ENCODE measurements at regions not wholly inside any gene's neighbourhood (a gene's known extent, or its start where the extent isn't known, plus 50 kb on each side); places are given as distances from the start of the nearest gene placed in this dataset.
"Not testable (repeated sequence)": the region's sequence is repeated elsewhere in the genome, so short reads cannot be mapped to it uniquely, and the experiment has no call there.

DNA sequence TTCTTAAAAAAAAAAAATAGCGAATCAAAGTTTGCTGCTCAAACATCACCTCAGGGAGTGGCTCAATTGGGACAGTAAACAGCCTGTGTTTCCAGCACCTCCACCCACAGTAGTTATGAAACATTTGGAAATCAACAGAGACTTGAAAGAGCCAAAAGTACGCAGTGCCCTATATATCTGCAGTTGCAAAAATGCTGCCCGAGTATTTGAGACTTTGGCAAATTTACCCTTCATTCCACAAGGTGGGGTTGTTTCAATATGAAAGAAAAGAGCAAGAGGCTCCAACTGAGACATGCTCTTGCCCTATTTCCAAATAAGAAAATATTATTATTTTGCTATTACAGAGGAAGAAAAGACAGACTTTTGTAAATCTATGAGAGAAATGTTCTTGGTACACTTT, 851.1 kb upstream of the RAG2 start:
- H3K9me3 Mint-ChIP-seq, result peaks cover 2% of the 10 kb centered on the region
- no peak overlapping the region for H3K27ac Mint-ChIP-seq
- H3K4me3 Mint-ChIP-seq, result no peak overlapping the region
- H3K4me1 Mint-ChIP-seq, result no peaks in the 10 kb centered on the region
- ATAC-seq, result no peak
- H3K36me3 Mint-ChIP-seq, result no peaks in the 10 kb centered on the region
- H3K27me3 Mint-ChIP-seq, result no peaks in the 10 kb centered on the region

DNA sequence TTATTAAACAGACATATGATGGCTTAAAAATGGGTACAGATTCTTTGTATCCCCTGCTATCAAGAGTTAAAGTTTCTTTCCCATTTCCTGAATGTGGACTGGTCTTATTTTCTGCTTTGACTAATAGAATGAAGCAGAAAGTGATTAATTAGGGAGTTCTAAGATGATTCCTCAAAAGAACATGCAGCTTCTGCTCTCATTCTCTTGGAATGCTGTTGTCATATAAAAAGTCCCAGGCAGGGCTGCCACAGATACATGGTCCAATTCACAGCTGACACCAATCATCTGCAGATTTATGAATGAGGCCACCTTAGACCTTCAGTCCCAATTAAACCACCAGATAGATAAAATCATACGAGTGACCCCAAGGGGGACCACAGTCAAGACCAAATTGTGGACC, 844.5 kb upstream of the RAG2 start:
- Mint-ChIP-seq H3K27ac (no peak overlapping the region), H3K9me3 (no peaks in the 10 kb centered on the region), H3K27me3 (no peaks in the 10 kb centered on the region), H3K4me1 (no peaks in the 10 kb centered on the region), H3K36me3 (no peaks in the 10 kb centered on the region), H3K4me3 (no peak overlapping the region)
- no peak for ATAC-seq

DNA sequence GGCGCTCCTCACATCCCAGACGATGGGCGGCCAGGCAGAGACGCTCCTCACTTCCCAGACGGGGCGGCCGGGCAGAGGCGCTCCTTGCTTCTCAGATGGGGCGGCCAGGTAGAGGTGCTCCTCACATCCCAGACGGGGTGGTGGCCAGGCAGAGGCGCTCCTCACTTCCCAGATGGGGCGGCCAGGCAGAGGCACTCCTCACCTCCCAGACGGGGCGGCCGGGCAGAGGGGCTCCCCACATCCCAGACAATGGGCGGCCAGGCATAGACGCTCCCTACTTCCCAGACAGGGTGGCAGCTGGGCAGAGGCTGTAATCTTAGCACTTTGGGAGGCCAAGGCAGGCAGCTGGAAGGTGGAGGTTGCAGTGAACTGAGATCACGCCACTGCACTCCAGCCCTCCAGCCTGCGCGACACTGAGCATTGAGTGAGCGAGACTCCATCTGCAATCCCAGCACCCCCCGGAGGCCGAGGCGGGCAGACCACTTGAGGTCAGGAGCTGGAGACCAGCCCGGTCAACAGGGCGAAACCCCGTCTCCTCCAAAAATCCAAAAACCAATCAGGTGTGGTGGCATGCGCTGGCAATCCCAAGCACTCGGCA, 833.7 kb upstream of the RAG2 start:
- ATAC-seq, H3K9me3 Mint-ChIP-seq, H3K4me3 Mint-ChIP-seq, H3K4me1 Mint-ChIP-seq, H3K36me3 Mint-ChIP-seq, H3K27me3 Mint-ChIP-seq, H3K27ac Mint-ChIP-seq: not testable (repeated sequence)

DNA sequence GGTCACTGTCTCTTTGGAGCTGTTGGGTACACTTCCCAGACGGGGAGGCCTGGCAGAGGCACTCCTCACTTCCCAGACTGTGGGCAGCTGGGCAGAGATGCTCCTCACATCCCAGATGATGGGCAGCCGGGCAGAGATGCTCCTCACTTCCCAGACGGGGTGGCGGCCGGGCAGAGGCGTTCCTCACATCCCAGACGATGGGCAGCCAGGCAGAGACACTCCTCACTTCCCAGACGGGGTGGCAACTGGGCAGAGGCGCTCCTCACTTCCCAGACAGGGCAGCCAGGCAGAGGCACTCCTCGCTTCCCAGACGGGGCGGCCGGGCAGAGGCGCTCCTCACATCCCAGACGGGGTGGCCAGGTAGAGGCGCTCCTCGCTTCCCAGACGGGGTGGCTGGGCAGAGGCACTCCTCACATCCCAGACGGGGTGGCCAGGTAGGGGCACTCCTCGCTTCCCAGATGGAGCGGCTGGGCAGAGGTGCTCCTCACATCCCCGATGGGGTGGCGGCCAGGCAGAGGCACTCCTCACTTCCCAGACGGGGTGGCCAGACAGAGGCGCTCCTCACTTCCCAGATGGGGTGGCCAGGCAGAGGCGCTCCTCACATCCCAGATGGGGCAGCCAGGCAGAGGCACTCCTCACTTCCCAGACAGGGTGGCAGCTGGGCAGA, 833.1 kb upstream of the RAG2 start:
- H3K27ac Mint-ChIP-seq, H3K27me3 Mint-ChIP-seq, H3K9me3 Mint-ChIP-seq, H3K4me1 Mint-ChIP-seq, H3K36me3 Mint-ChIP-seq, H3K4me3 Mint-ChIP-seq, ATAC-seq: not testable (repeated sequence)

DNA sequence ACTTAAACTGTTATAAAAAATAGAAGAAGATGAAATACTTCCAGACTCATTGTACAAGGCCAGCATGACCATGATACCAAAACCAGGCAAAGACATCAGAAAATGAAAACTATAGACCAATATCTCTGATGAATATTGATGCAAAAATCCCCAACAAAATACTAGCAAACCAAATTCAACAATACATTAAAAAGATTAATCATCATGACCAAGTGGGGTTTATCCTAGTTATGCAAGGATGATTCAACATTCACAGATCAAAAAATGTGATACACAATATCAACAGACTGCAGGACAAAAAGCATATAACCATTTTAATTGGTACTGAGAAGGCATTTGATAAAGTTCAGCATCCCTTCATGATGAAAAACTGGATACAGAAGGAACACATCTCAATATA, 824.5 kb upstream of the RAG2 start:
- H3K27me3 Mint-ChIP-seq, result no peaks in the 10 kb centered on the region
- peaks cover 8% of the 10 kb centered on the region for H3K9me3 Mint-ChIP-seq
- no peak for ATAC-seq
- H3K36me3 Mint-ChIP-seq, result no peaks in the 10 kb centered on the region
- H3K4me1 Mint-ChIP-seq, result no peaks in the 10 kb centered on the region
- no peak overlapping the region for H3K4me3 Mint-ChIP-seq
- H3K27ac Mint-ChIP-seq, result no peak overlapping the region

DNA sequence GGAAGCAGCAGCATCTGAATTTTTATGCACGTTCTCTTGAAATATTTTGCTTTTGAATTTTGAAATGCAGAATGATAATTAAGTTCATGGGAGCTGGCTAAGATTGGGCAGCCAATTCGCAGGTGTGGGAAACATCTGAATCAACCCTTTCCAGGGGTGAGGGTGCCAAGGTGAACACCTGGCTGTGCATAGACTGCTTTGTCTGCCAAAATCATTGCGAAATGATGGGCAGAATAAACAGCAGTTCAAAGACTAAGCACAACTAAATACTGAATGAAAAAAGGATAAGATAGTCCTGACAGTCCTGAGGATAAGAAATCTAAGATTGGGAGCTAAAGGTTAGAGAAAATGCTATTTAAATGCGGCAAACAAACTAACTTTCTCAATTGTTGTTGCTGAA, 813.3 kb upstream of the RAG2 start:
- no peak overlapping the region for H3K27ac Mint-ChIP-seq
- peaks cover 9% of the 10 kb centered on the region for H3K9me3 Mint-ChIP-seq
- no peaks in the 10 kb centered on the region for H3K36me3 Mint-ChIP-seq
- H3K4me1 Mint-ChIP-seq, result no peaks in the 10 kb centered on the region
- no peak for ATAC-seq
- H3K27me3 Mint-ChIP-seq, result no peaks in the 10 kb centered on the region
- no peak overlapping the region for H3K4me3 Mint-ChIP-seq

DNA sequence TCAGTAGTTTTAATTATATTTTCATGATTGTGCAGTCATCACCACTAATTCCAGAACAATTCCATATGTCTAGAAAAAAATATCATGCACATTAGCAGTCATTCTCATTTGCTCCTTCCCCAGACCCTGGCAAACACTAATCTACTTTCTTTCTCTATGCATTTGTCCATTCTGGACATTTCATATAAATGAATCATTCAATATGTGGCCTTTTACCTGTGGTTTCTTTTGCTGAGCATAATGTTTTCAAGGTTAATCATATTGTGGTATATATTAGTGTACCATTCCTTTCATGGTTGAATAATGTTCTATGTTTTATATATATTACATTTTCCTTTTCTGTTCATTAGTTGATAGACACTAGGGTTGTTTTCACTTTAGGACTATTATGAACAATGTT, 811.1 kb upstream of the RAG2 start:
- no peaks in the 10 kb centered on the region for H3K4me1 Mint-ChIP-seq
- H3K27ac Mint-ChIP-seq, result no peak overlapping the region
- no peaks in the 10 kb centered on the region for H3K36me3 Mint-ChIP-seq
- no peak overlapping the region for H3K4me3 Mint-ChIP-seq
- no peaks in the 10 kb centered on the region for H3K27me3 Mint-ChIP-seq
- ATAC-seq, result no peak
- H3K9me3 Mint-ChIP-seq, result peaks cover 5% of the 10 kb centered on the region

DNA sequence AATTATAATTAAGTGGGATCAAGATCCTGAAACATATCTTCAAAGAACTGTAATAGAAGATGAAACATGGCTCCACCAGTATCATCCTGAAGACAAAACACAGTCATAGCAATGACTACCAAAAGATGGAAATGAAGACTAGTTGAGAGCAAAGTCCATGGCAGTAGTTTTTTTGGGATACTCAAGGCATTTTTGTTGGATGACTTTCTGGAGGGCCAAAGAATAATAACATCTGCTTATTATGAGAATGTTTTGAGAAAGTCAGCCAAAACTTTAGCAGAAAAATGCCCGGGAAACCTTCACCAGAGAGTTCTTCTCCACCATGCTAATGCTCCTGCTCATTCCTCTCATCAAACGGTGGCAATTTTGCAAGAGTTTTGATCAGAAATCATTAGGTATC, 809.4 kb upstream of the RAG2 start:
- H3K4me1 Mint-ChIP-seq, result no peaks in the 10 kb centered on the region
- H3K36me3 Mint-ChIP-seq, result no peaks in the 10 kb centered on the region
- H3K4me3 Mint-ChIP-seq, result no peak overlapping the region
- no peak overlapping the region for H3K27ac Mint-ChIP-seq
- H3K27me3 Mint-ChIP-seq, result no peaks in the 10 kb centered on the region
- no peak for ATAC-seq
- peaks cover 5% of the 10 kb centered on the region for H3K9me3 Mint-ChIP-seq

DNA sequence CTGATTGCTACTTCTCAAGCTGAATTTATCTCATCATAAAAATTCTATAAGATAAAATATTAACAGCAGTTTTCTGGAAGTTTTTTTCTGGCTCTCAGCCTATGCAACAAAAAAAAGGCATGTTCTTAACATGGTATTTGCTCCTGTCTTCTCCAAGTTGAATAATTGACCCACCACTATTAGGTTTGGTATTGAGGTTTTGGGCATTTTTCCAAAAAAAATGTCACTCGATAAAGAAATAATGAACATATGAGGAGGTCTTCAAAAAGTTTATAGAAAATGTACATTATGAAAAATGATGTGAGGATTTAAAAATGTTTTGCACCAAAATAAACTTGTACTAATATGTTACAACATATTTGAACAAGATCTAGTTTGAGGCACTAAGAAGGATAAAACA, 808.6 kb upstream of the RAG2 start:
- no peak overlapping the region for H3K27ac Mint-ChIP-seq
- no peaks in the 10 kb centered on the region for H3K36me3 Mint-ChIP-seq
- no peak overlapping the region for H3K4me3 Mint-ChIP-seq
- peaks cover 2% of the 10 kb centered on the region for H3K9me3 Mint-ChIP-seq
- no peaks in the 10 kb centered on the region for H3K27me3 Mint-ChIP-seq
- H3K4me1 Mint-ChIP-seq, result no peaks in the 10 kb centered on the region
- no peak for ATAC-seq

DNA sequence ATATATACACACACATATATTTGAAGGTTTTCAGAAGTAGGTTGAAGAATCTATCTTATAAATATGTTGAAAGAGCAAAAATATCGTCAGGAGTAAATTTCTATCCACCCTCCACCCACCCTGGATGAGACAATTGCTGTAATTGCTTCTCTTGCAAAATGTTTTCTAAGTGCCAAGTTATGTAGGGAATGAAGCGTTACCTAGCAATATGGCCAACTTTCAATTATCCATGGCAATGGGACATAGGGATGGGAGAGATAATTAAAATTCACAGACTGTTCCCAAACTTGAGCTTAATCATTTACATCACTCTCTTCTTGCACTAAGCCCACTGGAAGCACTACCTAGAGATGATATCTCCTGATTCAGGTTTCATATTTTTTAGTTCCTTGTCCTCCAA, 806.2 kb upstream of the RAG2 start:
- H3K36me3 Mint-ChIP-seq, result no peaks in the 10 kb centered on the region
- H3K9me3 Mint-ChIP-seq, result peaks cover 2% of the 10 kb centered on the region
- no peak for ATAC-seq
- H3K4me1 Mint-ChIP-seq, result no peaks in the 10 kb centered on the region
- H3K27ac Mint-ChIP-seq, result no peak overlapping the region
- H3K27me3 Mint-ChIP-seq, result no peaks in the 10 kb centered on the region
- H3K4me3 Mint-ChIP-seq, result no peak overlapping the region

DNA sequence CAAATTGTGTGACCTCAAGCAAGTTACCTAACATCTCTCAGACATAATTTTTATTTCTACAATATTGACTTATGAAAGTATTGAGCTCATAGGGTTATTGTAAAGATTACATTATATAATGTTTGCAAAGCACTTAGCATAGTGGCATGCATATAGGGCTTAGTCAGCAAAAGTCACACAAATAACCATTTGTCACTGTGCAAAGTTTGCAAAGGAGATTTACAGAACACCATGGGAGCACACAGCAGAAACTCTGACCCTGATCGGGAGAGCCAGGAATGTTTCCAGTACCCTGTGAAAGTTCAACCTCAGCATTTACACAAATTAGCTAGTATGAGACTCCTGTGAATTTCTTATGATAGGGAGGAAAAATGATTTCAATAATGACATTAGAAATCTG, 804.6 kb upstream of the RAG2 start:
- ATAC-seq, result no peak
- Mint-ChIP-seq H3K4me3 (no peak overlapping the region), H3K27ac (no peak overlapping the region), H3K9me3 (no peaks in the 10 kb centered on the region), H3K36me3 (no peaks in the 10 kb centered on the region), H3K27me3 (no peaks in the 10 kb centered on the region), H3K4me1 (no peaks in the 10 kb centered on the region)

DNA sequence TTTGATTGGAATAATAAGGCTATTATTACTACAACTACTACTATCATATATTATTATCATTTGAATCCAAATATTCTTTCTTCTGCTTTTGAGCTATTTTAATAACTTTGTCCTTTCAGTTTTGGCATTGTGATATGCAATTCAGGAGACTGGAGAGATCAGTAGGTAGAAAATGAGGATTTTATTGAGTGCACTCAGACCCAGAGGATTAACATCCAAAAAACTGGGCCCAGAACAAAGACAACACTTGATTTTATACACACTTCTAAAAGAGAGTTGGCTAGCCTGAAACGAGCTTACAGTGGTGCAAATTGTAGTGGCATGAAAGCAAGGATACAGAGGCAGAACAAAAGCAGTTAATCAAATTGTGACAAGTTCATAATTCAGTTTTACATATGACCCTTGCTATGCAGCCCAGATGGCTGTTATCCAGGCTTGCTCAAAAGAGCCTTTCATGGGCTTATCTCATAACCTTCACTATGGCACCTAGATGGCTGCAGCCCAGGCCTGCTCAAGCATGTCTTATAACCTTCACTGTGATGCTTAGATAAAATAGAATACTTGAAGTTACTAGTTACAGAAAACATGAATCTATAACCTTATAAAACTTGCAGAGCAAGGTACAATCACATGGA, 796.3 kb upstream of the RAG2 start:
- H3K27ac Mint-ChIP-seq, result no peak overlapping the region
- H3K36me3 Mint-ChIP-seq, result no peaks in the 10 kb centered on the region
- ATAC-seq, result no peak
- no peak overlapping the region for H3K4me3 Mint-ChIP-seq
- H3K27me3 Mint-ChIP-seq, result no peaks in the 10 kb centered on the region
- H3K4me1 Mint-ChIP-seq, result no peaks in the 10 kb centered on the region
- peaks cover 7% of the 10 kb centered on the region for H3K9me3 Mint-ChIP-seq

DNA sequence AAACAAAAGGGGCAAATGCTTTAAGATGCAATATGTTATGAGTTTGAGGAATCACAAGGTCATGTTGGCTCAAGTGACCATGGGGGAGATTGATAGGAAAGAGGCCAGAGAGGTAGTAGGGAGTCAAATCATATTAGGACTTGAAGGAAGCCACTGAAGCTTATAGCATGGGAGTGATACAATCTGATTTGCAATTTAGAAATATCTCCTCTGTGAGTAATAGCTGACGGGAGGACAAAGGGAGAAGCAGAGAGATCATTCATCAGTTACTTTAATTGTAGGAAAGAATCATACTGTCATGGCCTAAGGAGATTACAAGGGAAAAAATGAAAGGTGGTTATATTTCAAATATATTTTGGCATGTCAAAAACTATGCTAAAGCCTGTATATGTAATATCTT, 793.6 kb upstream of the RAG2 start:
- H3K27ac Mint-ChIP-seq, result no peak overlapping the region
- no peak for ATAC-seq
- no peaks in the 10 kb centered on the region for H3K27me3 Mint-ChIP-seq
- peaks cover 7% of the 10 kb centered on the region for H3K9me3 Mint-ChIP-seq
- no peaks in the 10 kb centered on the region for H3K4me1 Mint-ChIP-seq
- no peak overlapping the region for H3K4me3 Mint-ChIP-seq
- no peaks in the 10 kb centered on the region for H3K36me3 Mint-ChIP-seq

DNA sequence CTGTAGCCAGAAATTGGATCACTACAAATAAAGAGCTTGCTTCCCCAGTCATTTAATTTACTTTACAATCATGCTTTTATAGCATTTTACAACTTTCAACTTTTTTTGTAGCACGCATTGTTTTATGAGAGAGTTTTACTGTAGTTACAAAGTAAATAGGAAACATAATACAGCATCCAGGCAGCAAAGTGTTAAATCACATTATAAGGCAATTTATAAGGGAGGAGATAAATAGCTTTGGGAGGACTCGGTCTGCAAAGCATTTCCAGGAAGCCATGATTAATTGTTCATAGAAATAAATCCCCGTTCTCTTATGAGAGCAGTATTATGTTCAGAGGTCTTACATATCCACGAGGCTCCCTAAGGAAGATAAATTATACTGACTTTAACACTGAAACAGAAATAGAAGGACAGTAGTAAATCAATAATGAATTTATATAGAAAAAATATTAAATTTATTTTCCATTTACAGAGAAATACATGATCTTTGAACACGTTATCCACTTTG, 792.6 kb upstream of the RAG2 start:
- no peak for ATAC-seq
- Mint-ChIP-seq H3K27ac (no peak overlapping the region), H3K27me3 (no peaks in the 10 kb centered on the region), H3K36me3 (no peaks in the 10 kb centered on the region), H3K4me3 (no peak overlapping the region), H3K9me3 (peaks cover 4% of the 10 kb centered on the region), H3K4me1 (no peaks in the 10 kb centered on the region)

DNA sequence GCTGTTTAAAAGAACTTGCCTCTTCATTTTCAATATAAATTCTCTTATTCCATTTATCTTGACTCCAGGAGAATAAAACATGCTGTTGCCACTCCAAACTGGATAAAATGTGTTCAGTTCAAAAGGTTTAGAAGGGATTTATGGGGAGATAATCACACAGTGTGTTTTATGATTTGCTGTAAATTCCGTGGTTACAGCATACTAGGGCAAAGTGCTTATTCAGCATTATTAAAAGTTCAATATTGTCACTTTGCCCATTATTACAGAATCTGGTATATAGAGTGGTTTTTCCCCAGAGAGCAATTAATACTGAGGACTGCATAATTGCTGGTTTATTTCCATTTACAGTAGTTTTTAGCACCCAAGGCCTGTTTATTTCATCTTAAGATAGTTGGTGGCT, 780.9 kb upstream of the RAG2 start:
- no peaks in the 10 kb centered on the region for H3K36me3 Mint-ChIP-seq
- H3K27ac Mint-ChIP-seq, result no peak overlapping the region
- peaks cover 13% of the 10 kb centered on the region for H3K9me3 Mint-ChIP-seq
- no peak overlapping the region for H3K4me3 Mint-ChIP-seq
- ATAC-seq, result no peak
- no peaks in the 10 kb centered on the region for H3K4me1 Mint-ChIP-seq
- H3K27me3 Mint-ChIP-seq, result no peaks in the 10 kb centered on the region

DNA sequence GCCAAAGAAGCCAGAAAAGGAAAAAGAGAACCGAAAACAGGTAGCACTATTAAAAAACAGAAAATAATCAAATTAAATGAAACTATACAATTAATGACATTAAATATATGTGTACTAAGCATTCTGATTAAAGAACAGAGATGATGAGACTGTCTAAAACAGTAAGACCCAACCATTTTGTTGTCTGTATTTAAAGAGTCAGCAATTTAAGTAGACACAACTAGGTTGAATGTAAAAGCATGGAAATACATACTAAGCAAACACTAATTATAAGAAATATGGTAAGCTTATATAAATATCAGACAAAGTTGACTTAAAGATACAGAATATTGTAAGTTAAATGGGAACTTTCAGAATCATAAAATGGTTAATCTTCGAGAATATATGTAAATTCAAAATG, 774.6 kb upstream of the RAG2 start:
- no peak overlapping the region for H3K27ac Mint-ChIP-seq
- H3K9me3 Mint-ChIP-seq, result peaks cover 8% of the 10 kb centered on the region
- ATAC-seq, result no peak
- H3K4me3 Mint-ChIP-seq, result no peak overlapping the region
- no peaks in the 10 kb centered on the region for H3K27me3 Mint-ChIP-seq
- H3K4me1 Mint-ChIP-seq, result no peaks in the 10 kb centered on the region
- no peaks in the 10 kb centered on the region for H3K36me3 Mint-ChIP-seq

Data from stimulated activated memory B cell treated with anti-CD40 and anti-IgM and Interleukin-4, amounts not matched to agents 10 μg/mL and 1 μg/mL and 100 μg/mL, for 72 hours (primary cell).